Brain pericyte (primary cell): ENCODE measurements at regions not wholly inside any gene's neighbourhood (a gene's known extent, or its start where the extent isn't known, plus 50 kb on each side); places are given as distances from the start of the nearest gene placed in this dataset.
"Not testable (repeated sequence)": the region's sequence is repeated elsewhere in the genome, so short reads cannot be mapped to it uniquely, and the experiment has no call there.

Experiments
- DNase-seq: peaks from one replicate; pipeline ENCODE4 v3.0.0-alpha.2; 2012; ENCODE audit warnings: low read depth, low spot score

DNA sequence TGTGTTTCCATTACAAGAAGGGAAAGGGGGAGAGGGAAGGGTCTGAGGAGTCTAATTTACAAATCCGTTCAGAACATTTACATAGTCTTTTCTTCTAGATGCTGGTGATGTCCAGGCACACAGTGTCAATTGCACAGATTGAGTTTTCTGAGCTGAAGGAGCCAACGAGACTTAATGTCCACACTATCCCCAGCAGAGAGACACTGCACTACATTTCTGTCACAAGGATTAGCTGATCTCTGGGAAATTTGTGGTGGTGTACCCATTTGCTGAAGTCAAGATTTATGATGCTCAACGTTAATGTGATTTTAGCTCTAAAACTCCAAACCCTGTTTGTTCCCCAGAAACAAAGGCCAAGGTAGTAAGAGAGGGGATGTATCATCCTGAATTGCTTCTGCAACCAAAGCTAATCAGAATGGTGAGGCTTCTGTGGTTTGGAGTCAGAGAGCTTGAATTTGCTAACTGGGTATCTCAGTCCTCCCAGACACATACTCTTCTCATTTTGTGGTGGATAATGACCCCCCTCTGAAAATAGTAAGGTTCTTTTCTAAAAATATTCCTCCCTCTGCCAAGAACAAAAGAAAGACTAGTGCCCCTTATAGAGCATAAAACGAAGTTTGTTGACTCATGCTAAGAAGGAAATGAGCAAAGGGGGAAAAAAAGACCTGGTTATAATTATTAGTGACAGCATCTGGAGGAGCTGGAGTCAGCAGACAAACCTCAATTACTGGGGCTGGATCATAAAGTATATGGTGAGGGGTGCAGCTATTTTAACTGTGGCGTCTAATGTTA lies 416.9 kb downstream of the PSAT1 start:
- DNase-seq, result no peak

DNA sequence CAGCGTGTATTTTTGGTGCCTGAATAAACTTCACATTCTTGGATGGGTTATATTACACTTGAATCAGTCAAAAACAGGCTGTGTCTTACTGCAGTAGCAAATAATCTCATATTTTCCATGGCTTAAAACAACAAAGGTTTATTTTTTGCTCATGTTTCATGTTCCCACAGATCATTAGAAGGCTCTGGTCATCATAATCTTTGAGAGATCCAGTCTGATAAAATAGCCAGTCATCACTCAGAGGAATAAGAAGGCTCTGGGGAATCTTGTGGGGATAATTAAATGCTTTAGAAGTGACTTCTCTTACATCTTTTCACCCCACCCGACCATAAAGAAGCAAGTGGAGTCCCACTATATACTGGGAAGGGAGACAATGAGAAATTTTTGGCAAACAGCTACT lies 417.7 kb downstream of the PSAT1 start:
- DNase-seq, result no peak

DNA sequence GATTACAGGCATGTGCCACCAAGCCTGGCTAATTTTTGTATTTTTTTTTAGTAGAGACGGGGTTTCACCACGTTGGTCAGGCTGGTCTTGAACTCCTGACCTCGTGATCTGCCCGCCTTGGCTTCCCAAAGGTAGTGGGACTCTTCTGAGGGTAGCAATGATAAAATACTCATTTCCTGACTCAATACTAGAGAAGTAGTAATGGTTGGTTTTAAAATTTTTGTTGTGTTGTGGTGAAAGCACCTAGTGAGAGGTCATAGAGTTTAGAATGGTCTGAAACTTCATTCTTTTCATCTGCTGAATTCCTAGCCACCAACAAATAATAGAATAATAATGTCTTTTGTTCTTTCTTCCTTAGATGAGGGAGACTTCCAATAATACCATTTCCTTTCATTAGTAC lies 422.1 kb downstream of the PSAT1 start:
- not testable (repeated sequence) for DNase-seq

- no peak for DNase-seq
Observed at GRCh38 chr9:78724896-78725295, 428.0 kb downstream of the PSAT1 start.

GRCh38 chr9:78725503-78725902 lies 428.6 kb downstream of the PSAT1 start:
- no peak for DNase-seq

- no peak for DNase-seq
Observed at GRCh38 chr9:78745331-78745730, 448.4 kb downstream of the PSAT1 start.

GRCh38 chr9:78746010-78746409 lies 449.1 kb downstream of the PSAT1 start:
- DNase-seq, result no peak

DNA sequence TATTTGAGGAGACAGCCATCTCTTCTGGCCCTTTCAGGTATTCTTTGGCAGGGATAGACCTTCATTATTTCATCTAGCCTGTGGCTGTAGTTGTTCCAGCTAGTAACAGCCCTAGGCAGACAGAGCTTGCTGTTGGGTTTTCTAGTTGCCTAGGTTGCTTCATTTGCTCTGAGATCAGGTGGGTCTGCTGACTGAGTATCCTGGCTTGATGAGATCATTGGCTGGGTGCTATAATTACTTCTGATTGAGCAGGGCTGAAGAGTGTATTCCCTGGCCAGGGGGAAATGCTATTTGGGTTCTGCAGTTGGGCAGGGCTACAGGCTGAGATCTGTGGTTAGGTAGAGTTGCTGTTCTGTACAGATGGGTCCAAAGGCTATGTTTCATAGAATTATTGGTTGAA lies 456.1 kb downstream of the PSAT1 start:
- DNase-seq, result no peak

DNA sequence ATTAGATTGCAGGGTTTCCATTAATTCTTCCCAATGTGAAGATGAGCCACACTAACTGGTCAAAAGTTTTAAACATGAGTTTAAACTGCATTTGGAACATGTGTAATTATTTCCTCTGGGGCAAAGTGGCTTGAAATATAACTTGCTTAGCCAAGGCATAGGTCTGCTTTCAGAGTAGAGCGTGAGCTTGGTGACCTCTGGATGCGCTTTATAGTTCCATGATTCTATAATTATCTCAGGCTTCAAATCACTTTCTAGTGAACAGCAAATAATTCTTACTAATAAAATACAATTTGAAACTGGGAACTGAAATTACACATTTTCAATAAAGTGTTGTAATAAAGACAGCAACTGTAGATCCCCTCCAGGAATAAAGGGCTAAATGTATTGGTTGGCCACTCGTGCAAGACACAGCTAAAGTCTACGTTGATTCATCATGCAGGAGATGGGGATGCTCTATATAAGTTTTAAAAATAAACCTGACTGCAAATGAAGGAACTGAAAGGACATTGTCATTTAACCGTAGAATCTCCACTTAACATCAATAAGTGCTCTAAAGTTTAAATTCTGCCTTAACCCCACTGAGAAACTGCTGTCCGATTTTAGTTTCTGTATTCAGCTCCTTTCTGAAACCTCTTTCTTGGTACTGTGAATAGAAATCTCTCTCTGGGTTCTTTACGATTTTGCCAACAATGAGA lies 460.0 kb downstream of the PSAT1 start:
- no peak for DNase-seq

- no peak for DNase-seq
Observed at GRCh38 chr9:78763424-78763823, 466.5 kb downstream of the PSAT1 start.

GRCh38 chr9:78765861-78766260 lies 468.9 kb downstream of the PSAT1 start:
- no peak for DNase-seq

GRCh38 chr9:78767490-78767889 lies 470.6 kb downstream of the PSAT1 start:
- DNase-seq, result no peak

GRCh38 chr9:78769690-78770089 lies 472.8 kb downstream of the PSAT1 start:
- no peak for DNase-seq

- DNase-seq, result no peak
Observed at GRCh38 chr9:78775211-78775610, 478.3 kb downstream of the PSAT1 start.

DNA sequence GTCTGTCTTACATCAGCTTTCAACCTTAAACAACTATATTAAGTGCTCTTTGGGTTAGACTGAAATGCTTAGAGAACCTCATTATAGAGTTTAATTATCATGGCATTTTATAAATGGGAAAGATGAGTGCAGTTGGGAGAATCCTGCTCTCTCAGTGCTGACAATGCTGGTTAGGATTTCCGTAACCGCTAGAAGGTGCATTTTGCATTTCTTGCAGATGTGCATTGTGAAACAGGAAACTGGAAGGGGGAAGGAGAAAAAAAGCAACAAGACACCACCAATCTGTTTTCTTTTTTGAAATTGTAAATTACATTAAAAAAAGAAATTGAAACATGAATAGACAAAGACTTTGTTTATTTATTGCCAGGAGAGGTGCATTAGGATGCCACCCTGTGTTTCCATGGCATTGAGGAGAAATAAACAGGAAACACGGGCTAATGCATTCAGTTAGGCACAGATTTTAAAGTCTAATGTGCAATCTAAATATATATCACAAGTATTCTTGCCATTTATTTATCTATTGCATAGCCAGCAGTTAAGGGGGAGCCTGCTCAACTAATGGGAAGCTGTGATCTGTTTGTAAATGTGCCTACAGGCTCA lies 478.9 kb downstream of the PSAT1 start:
- no peak for DNase-seq

DNA sequence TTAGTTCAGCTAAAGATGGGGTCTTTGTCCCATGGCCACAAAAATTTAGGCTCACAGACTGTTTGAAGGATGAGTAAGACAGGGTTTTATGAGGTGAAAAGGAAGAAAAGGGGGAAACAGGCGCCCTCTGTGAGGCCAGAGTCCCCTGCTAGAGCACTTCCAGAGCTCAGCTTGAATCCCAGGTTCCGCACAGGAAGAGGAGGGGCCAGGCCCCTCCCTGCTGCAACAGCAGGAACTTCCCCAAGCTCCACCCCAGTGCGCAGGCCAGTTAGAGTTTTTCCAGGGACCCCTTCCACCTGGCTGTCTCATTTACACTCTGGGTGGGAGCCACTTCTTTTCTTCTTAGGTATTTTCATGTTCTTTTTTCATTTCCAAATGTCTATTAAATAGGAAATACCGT lies 480.8 kb downstream of the PSAT1 start:
- DNase-seq, result no peak

- DNase-seq, result no peak
Observed at GRCh38 chr9:78778318-78778717, 481.4 kb downstream of the PSAT1 start.

GRCh38 chr9:78778861-78779374 lies 482.0 kb downstream of the PSAT1 start:
- no peak for DNase-seq

DNA sequence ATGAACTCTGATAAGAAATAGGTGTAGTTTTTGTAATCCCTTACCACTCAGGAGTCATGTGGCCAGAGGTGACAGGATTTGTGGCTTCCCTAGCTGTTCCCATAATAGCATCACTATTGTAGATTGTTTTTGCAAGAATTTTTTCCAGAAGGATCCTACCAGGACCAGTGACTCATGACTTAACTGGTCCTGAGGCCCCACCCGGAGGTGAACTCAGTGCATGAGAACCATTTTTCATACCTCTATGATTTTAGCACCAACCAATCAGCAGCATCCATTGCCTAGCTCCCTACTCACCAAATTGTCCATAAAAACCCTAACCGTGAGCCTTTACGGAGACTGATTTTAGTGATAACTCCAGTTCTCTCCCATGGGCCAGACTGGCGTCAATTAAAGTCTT lies 484.8 kb downstream of the PSAT1 start:
- no peak for DNase-seq

DNA sequence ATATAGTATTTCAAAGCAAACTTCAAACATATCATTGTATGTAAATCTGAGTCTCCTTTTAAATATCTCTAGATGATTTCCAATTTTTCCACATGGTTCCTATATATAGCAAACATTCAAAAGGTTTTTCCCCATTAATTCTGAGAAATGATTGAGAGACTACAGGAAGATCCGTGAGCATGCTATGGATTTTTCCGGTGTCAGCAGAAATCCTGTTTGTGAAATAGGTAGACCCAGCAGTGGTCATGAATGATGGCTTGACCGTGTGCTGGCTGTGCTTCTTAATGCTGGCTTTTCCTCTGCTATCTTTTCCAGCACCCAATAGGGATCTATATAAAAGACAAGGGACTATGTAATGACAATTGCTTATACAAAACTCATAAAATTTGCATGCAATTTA lies 485.3 kb downstream of the PSAT1 start:
- DNase-seq, result no peak

GRCh38 chr9:78782858-78783257 lies 485.9 kb downstream of the PSAT1 start:
- no peak for DNase-seq

DNA sequence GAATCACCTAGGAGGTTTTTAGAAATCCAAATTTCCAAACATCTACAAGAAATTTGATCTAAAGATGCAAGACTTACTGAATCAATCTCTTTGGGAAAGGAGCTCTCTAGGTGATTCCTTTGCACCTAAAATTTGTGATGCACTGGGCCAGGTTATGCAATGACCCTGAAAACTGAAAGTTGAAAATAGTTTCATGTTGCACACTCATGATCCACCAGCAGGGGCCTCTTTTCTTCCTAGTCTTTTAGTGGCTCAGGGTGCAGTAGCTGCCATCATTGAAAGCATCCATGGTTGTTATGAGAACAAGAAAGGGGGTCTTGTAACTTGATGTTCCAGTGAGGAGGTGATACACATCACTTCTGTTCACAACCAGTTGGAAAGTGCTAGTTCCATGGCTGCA lies 486.8 kb downstream of the PSAT1 start:
- DNase-seq, result no peak

GRCh38 chr9:78786794-78787193 lies 489.9 kb downstream of the PSAT1 start:
- no peak for DNase-seq
